ENCODE measurements at regions not wholly inside any gene's neighbourhood (a gene's known extent, or its start where the extent isn't known, plus 50 kb on each side); places are given as distances from the start of the nearest gene placed in this dataset.
A peak's percentile ranks its signal among the peaks of the same experiment; 100 is the strongest.

- DNase-seq (ENCODE audit: insufficient read length, low spot score) (no peak), FAIRE-seq (no peak)
Measured at GRCh38 chr5:116378007-116378776, 196.4 kb downstream of the SEMA6A start.

GRCh38 chr5:116377276-116378006, 197.2 kb downstream of the SEMA6A start:
- DNase-seq (ENCODE audit: insufficient read length, low spot score) (no peak), FAIRE-seq (no peak)
- no peak for TF ChIP-seq POU2F2 (IDR thresholded peaks at IDR 0.05; ENCODE audit: low read depth, low read length)
- no peak for TF ChIP-seq TAF1 (IDR thresholded peaks at IDR 0.05; ENCODE audit: low read depth, low read length)
- TF ChIP-seq SPI1 (IDR thresholded peaks at IDR 0.05; ENCODE audit: low read depth, low read length), result no peak
- TF ChIP-seq PAX5 (IDR thresholded peaks at IDR 0.05; ENCODE audit: insufficient read depth, low read length, severe bottlenecking), result no peak
- TF ChIP-seq POLR2AphosphoS5 (IDR thresholded peaks at IDR 0.05; ENCODE audit: low read depth, low read length), result no peak
- no peak for TF ChIP-seq POLR2A (IDR thresholded peaks at IDR 0.05; ENCODE audit: low read depth, low read length)

More at GRCh38 chr5:116378007-116378776, 196.4 kb downstream of the SEMA6A start:
- TF ChIP-seq POLR2AphosphoS5 (IDR thresholded peaks at IDR 0.05; ENCODE audit: low read depth, low read length), result no peak
- no peak for TF ChIP-seq POU2F2 (IDR thresholded peaks at IDR 0.05; ENCODE audit: low read depth, low read length)
- no peak for TF ChIP-seq TAF1 (IDR thresholded peaks at IDR 0.05; ENCODE audit: low read depth, low read length)
- TF ChIP-seq SPI1 (IDR thresholded peaks at IDR 0.05; ENCODE audit: low read depth, low read length), result no peak
- TF ChIP-seq PAX5 (IDR thresholded peaks at IDR 0.05; ENCODE audit: insufficient read depth, low read length, severe bottlenecking), result no peak
- no peak for TF ChIP-seq POLR2A (IDR thresholded peaks at IDR 0.05; ENCODE audit: low read depth, low read length)

GRCh38 chr5:116375926-116376325, 198.7 kb downstream of the SEMA6A start:
- FAIRE-seq (no peak), DNase-seq (ENCODE audit: insufficient read length, low spot score) (no peak)
- TF ChIP-seq SPI1 (IDR thresholded peaks at IDR 0.05; ENCODE audit: low read depth, low read length) (no peak), POLR2AphosphoS5 (IDR thresholded peaks at IDR 0.05; ENCODE audit: low read depth, low read length) (no peak), POLR2A (IDR thresholded peaks at IDR 0.05; ENCODE audit: low read depth, low read length) (no peak), TAF1 (IDR thresholded peaks at IDR 0.05; ENCODE audit: low read depth, low read length) (no peak), POU2F2 (IDR thresholded peaks at IDR 0.05; ENCODE audit: low read depth, low read length) (no peak), PAX5 (IDR thresholded peaks at IDR 0.05; ENCODE audit: insufficient read depth, low read length, severe bottlenecking) (no peak)

- peak; percentile 38 for TF ChIP-seq SPI1 (IDR thresholded peaks at IDR 0.05; ENCODE audit: low read depth, low read length)
- TF ChIP-seq POU2F2 (IDR thresholded peaks at IDR 0.05; ENCODE audit: low read depth, low read length), result no peak
- FAIRE-seq (no peak), DNase-seq (ENCODE audit: insufficient read length, low spot score) (no peak)
Measured at GRCh38 chr5:116374434-116374852, 200.2 kb downstream of the SEMA6A start.

- TF ChIP-seq SPI1 (IDR thresholded peaks at IDR 0.05; ENCODE audit: low read depth, low read length) (no peak), POLR2AphosphoS5 (IDR thresholded peaks at IDR 0.05; ENCODE audit: low read depth, low read length) (no peak), PAX5 (IDR thresholded peaks at IDR 0.05; ENCODE audit: insufficient read depth, low read length, severe bottlenecking) (no peak), POU2F2 (IDR thresholded peaks at IDR 0.05; ENCODE audit: low read depth, low read length) (no peak), POLR2A (IDR thresholded peaks at IDR 0.05; ENCODE audit: low read depth, low read length) (no peak), TAF1 (IDR thresholded peaks at IDR 0.05; ENCODE audit: low read depth, low read length) (no peak)
- peak; percentile 40 for FAIRE-seq
- no peak for DNase-seq (ENCODE audit: insufficient read length, low spot score)
Measured at GRCh38 chr5:116372931-116373597, 201.6 kb downstream of the SEMA6A start.

- FAIRE-seq (no peak), DNase-seq (ENCODE audit: insufficient read length, low spot score) (no peak)
Measured at GRCh38 chr5:116371935-116372334, 202.7 kb downstream of the SEMA6A start.

GRCh38 chr5:116371431-116371830, 203.2 kb downstream of the SEMA6A start:
- no peak for FAIRE-seq

More at GRCh38 chr5:116371935-116372334, 202.7 kb downstream of the SEMA6A start:
- TF ChIP-seq TAF1 (IDR thresholded peaks at IDR 0.05; ENCODE audit: low read depth, low read length), result no peak
- TF ChIP-seq POLR2A (IDR thresholded peaks at IDR 0.05; ENCODE audit: low read depth, low read length), result no peak
- peak; percentile 64 for TF ChIP-seq SPI1 (IDR thresholded peaks at IDR 0.05; ENCODE audit: low read depth, low read length)

GRCh38 chr5:116370886-116371285, 203.7 kb downstream of the SEMA6A start:
- TF ChIP-seq PAX5 (IDR thresholded peaks at IDR 0.05; ENCODE audit: insufficient read depth, low read length, severe bottlenecking) (no peak), SPI1 (IDR thresholded peaks at IDR 0.05; ENCODE audit: low read depth, low read length) (no peak)
- no peak for FAIRE-seq
- DNase-seq (ENCODE audit: insufficient read length, low spot score), result no peak

More at GRCh38 chr5:116371431-116371830, 203.2 kb downstream of the SEMA6A start:
- no peak for DNase-seq (ENCODE audit: insufficient read length, low spot score)
- TF ChIP-seq SPI1 (IDR thresholded peaks at IDR 0.05; ENCODE audit: low read depth, low read length) (no peak), POU2F2 (IDR thresholded peaks at IDR 0.05; ENCODE audit: low read depth, low read length) (no peak), TAF1 (IDR thresholded peaks at IDR 0.05; ENCODE audit: low read depth, low read length) (no peak), POLR2A (IDR thresholded peaks at IDR 0.05; ENCODE audit: low read depth, low read length) (no peak), POLR2AphosphoS5 (IDR thresholded peaks at IDR 0.05; ENCODE audit: low read depth, low read length) (no peak), PAX5 (IDR thresholded peaks at IDR 0.05; ENCODE audit: insufficient read depth, low read length, severe bottlenecking) (no peak)

- TF ChIP-seq POU2F2 (IDR thresholded peaks at IDR 0.05; ENCODE audit: low read depth, low read length) (no peak), TAF1 (IDR thresholded peaks at IDR 0.05; ENCODE audit: low read depth, low read length) (no peak), PAX5 (IDR thresholded peaks at IDR 0.05; ENCODE audit: insufficient read depth, low read length, severe bottlenecking) (no peak), POLR2AphosphoS5 (IDR thresholded peaks at IDR 0.05; ENCODE audit: low read depth, low read length) (no peak), POLR2A (IDR thresholded peaks at IDR 0.05; ENCODE audit: low read depth, low read length) (no peak), SPI1 (IDR thresholded peaks at IDR 0.05; ENCODE audit: low read depth, low read length) (no peak)
- FAIRE-seq (no peak), DNase-seq (ENCODE audit: insufficient read length, low spot score) (no peak)
Measured at GRCh38 chr5:116370149-116370548, 204.5 kb downstream of the SEMA6A start.
